ENCODE measurements at regions not wholly inside any gene's neighbourhood (a gene's known extent, or its start where the extent isn't known, plus 50 kb on each side); places are given as distances from the start of the nearest gene placed in this dataset.

DNA sequence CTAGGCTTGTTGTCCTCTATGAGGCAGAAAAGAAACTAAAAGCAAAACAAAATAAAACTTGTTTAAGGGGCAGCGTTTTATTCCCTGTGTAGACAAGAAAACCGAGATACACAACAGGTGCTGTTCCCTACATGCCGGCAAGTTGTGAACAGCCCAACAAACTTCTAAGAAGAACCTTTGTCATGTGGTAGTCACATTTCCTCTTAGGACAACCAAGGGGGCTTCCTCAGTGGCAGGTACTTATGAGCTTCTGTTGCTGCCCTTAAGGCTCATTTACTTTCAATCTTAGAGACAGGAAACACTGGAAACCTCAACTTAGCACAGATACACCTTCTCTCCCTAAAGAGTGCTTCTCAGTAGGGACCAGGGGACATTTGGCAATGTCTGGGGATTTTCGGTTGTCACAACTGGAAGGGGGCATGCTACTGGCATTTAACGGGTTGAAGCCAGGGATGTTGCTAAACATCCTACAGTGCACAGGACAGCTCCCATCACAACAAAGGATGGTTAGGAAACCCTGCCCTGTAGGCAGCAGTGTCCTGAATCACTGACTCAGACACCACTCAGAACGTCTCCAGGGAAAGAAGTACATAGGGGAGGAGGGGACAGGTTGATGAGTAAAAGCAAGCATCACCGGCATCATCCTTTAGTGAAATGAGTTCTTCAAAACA is 111.0 kb downstream of the ASB9 start:
- no peak for TF ChIP-seq POLR2A (IDR thresholded peaks at IDR 0.05)
- TF ChIP-seq, protein P1, sequence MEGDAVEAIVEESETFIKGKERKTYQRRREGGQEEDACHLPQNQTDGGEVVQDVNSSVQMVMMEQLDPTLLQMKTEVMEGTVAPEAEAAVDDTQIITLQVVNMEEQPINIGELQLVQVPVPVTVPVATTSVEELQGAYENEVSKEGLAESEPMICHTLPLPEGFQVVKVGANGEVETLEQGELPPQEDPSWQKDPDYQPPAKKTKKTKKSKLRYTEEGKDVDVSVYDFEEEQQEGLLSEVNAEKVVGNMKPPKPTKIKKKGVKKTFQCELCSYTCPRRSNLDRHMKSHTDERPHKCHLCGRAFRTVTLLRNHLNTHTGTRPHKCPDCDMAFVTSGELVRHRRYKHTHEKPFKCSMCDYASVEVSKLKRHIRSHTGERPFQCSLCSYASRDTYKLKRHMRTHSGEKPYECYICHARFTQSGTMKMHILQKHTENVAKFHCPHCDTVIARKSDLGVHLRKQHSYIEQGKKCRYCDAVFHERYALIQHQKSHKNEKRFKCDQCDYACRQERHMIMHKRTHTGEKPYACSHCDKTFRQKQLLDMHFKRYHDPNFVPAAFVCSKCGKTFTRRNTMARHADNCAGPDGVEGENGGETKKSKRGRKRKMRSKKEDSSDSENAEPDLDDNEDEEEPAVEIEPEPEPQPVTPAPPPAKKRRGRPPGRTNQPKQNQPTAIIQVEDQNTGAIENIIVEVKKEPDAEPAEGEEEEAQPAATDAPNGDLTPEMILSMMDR (IDR thresholded peaks at IDR 0.05), result no peak

All from gastroesophageal sphincter (tissue), 3 donors.